ENCODE measurements at regions not wholly inside any gene's neighbourhood (a gene's known extent, or its start where the extent isn't known, plus 50 kb on each side); places are given as distances from the start of the nearest gene placed in this dataset.

DNA sequence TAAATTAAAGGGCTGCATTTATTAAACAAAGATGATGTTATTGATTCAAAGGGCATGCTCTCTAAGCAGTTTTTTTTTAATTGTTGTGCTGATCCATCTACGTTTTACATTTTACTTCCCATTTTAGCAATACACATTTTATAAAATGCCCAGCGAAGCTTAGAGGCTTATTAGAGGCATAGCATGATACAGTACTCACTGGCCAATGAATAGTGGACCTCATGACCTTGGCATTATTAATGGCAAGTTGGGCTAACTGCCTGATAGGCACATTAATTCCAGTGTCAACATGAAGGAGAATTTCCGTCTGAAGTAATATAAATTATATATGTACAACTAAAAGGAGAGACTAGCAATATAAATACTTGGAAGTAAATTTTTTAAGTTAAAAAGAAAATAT is 837.2 kb downstream of the EFNA5 start:
- TF ChIP-seq YY1 (IDR thresholded peaks at IDR 0.05; ENCODE audit: low read depth) (no peak), TCF12 (IDR thresholded peaks at IDR 0.05; ENCODE audit: low read depth) (no peak), CEBPB (IDR thresholded peaks at IDR 0.05) (no peak), TAF1 (IDR thresholded peaks at IDR 0.05; ENCODE audit: low read depth) (no peak), RAD21 (IDR thresholded peaks at IDR 0.05; ENCODE audit: low read depth) (no peak), CREB1 (IDR thresholded peaks at IDR 0.05; ENCODE audit: low read depth) (no peak), EP300 (IDR thresholded peaks at IDR 0.05; ENCODE audit: borderline replicate concordance) (no peak), TEAD4 (IDR thresholded peaks at IDR 0.05) (no peak), FOXM1 (IDR thresholded peaks at IDR 0.05; ENCODE audit: borderline replicate concordance, low read depth) (no peak)
- TF ChIP-seq, protein P1, sequence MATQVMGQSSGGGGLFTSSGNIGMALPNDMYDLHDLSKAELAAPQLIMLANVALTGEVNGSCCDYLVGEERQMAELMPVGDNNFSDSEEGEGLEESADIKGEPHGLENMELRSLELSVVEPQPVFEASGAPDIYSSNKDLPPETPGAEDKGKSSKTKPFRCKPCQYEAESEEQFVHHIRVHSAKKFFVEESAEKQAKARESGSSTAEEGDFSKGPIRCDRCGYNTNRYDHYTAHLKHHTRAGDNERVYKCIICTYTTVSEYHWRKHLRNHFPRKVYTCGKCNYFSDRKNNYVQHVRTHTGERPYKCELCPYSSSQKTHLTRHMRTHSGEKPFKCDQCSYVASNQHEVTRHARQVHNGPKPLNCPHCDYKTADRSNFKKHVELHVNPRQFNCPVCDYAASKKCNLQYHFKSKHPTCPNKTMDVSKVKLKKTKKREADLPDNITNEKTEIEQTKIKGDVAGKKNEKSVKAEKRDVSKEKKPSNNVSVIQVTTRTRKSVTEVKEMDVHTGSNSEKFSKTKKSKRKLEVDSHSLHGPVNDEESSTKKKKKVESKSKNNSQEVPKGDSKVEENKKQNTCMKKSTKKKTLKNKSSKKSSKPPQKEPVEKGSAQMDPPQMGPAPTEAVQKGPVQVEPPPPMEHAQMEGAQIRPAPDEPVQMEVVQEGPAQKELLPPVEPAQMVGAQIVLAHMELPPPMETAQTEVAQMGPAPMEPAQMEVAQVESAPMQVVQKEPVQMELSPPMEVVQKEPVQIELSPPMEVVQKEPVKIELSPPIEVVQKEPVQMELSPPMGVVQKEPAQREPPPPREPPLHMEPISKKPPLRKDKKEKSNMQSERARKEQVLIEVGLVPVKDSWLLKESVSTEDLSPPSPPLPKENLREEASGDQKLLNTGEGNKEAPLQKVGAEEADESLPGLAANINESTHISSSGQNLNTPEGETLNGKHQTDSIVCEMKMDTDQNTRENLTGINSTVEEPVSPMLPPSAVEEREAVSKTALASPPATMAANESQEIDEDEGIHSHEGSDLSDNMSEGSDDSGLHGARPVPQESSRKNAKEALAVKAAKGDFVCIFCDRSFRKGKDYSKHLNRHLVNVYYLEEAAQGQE (IDR thresholded peaks at IDR 0.05; ENCODE audit: low read depth): no peak
- TF ChIP-seq, protein P2, sequence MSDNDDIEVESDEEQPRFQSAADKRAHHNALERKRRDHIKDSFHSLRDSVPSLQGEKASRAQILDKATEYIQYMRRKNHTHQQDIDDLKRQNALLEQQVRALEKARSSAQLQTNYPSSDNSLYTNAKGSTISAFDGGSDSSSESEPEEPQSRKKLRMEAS (IDR thresholded peaks at IDR 0.05): no peak
- TF ChIP-seq, protein P3, sequence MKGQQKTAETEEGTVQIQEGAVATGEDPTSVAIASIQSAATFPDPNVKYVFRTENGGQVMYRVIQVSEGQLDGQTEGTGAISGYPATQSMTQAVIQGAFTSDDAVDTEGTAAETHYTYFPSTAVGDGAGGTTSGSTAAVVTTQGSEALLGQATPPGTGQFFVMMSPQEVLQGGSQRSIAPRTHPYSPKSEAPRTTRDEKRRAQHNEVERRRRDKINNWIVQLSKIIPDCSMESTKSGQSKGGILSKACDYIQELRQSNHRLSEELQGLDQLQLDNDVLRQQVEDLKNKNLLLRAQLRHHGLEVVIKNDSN (IDR thresholded peaks at IDR 0.05): no peak
